CD4-positive, alpha-beta T cell treated with Interleukin-15 for 4 hours (primary cell): ENCODE measurements at regions not wholly inside any gene's neighbourhood (a gene's known extent, or its start where the extent isn't known, plus 50 kb on each side); places are given as distances from the start of the nearest gene placed in this dataset.

Experiments
- DNase-seq: peaks from one replicate; pipeline ENCODE4 v3.0.0-alpha.2; 2020; ENCODE audit warnings: low spot score

GRCh38 chr12:28879379-28879778 is 269.7 kb upstream of the FAR2 start:
- DNase-seq, result no peak

GRCh38 chr12:28882444-28882843 is 266.6 kb upstream of the FAR2 start:
- no peak for DNase-seq

DNA sequence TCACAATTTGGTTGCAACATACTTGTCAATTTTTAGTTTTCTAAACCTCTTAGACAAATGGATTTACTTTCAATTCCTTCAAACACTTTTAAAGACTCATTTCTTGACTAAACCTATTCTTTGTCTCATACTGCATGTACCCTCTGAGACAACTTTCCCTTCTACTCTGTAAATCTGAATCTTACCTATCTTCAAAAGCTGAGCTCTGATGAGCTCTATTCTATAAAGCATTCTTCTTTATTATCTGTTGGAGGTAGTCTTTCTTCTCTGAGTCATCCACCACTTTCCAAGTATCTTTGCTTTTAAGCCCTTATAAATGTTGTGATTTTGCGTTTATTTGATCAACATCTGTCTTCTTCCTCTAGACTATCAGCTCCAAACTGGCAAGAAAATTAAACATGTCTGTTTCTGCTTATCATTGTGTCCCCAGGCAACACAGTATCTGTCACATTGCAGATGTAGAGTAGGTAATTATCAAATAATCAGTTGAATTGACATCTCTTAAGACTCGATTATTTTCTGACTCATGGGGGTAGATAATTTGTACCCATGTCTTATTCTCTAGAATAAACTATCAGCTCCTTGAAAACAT is 265.6 kb upstream of the FAR2 start:
- DNase-seq, result no peak

- DNase-seq, result no peak
Observed at GRCh38 chr12:28884904-28885679, 264.0 kb upstream of the FAR2 start.

GRCh38 chr12:28885928-28886327 is 263.1 kb upstream of the FAR2 start:
- no peak for DNase-seq

- no peak for DNase-seq
Observed at GRCh38 chr12:28887461-28887990, 261.6 kb upstream of the FAR2 start.

DNA sequence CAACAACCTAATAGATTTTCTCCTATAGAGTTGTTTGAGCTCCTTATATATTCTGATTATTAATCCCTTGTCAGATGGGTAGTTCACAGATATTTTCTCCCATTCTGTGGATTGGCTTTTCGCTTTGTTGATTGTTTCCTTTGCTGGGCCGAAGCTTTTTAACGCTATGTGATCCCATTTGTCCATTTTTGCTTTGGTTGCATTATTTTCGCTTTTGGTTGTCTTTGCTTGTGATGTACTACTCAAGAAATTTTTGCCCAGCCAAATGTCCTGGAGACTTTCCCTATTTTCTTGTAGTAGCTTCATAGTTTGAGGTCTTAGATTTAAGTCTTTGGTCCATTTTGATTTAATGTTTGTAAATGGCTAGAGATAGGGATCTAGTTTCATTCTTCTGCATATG is 258.4 kb upstream of the FAR2 start:
- DNase-seq, result no peak

GRCh38 chr12:28891126-28891525 is 258.0 kb upstream of the FAR2 start:
- DNase-seq, result no peak

DNA sequence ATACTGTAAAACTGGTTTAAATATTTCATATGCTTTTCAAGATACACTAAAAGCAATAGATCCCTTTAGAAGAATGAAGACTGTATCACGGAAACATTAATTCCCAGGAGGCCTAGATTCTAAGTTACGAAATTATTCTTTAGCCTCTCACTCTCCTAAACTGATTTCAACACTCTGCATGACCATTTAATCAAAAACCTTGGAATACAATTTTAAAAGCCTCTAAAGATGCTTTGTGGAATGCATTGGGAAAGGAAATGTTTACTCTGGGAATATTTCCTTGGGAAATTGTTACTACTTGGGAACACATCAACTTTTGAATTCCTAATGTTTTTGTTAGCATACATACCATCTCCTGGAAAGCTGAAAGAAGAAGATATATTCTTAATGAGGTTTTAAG is 255.7 kb upstream of the FAR2 start:
- DNase-seq, result no peak

DNA sequence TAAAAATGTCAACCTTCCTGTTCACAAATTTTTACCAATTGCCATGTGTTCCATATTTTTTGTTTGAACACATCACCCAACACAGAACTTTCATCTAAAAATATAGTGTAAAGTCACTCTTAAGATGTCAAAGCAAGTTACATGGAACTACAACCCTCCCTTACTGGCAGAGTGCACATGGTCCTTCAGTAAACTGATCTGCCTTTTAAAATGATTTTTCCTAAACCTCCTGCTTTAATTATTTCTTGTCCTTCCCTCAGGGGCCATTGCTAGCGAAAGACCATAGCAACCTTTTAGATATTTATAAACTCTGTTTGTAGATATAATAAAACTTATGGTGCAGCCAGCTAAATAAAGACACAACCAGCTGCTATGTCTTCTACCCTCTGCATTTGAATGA is 255.2 kb upstream of the FAR2 start:
- no peak for DNase-seq

DNA sequence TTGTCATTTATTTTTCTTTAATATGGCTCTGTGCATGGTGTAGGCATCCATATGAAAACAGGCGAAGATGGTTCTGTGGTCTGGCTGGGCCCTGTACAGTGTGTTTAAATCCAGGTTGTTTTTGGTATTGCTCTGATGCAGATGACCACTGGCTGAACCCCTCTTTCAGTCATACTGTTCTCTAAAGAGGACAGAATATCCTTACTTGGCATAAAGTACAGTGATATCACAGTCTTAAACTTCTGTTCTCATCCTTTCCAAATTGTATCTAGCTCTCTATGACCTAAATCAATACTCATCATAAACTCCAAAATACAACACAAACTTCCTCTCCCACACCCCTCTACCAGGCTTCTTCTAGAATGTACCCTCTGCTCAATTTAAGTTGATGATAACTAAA is 252.7 kb upstream of the FAR2 start:
- DNase-seq, result no peak

- DNase-seq, result no peak
Observed at GRCh38 chr12:28898038-28898437, 251.0 kb upstream of the FAR2 start.

GRCh38 chr12:28899951-28900350 is 249.1 kb upstream of the FAR2 start:
- no peak for DNase-seq

- DNase-seq, result no peak
Observed at GRCh38 chr12:28905220-28905955, 243.7 kb upstream of the FAR2 start.

DNA sequence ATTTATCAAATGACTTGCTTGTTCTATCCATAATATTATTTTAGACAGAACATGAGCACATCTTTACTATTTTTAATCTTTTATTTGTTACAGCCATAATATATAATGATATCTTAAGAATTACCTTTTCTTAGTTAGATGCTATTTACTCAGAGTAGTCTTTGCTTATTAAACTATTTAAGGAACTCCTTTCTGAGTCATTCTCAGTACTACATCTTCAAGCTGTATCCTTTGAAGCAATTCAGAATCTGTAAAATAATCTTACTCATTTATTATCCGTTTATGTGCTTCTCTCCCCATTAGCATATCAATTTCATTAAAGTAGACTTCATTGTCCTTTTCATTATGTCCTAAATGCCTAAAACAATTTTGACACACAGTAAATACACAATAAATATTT is 240.4 kb upstream of the FAR2 start:
- no peak for DNase-seq

DNA sequence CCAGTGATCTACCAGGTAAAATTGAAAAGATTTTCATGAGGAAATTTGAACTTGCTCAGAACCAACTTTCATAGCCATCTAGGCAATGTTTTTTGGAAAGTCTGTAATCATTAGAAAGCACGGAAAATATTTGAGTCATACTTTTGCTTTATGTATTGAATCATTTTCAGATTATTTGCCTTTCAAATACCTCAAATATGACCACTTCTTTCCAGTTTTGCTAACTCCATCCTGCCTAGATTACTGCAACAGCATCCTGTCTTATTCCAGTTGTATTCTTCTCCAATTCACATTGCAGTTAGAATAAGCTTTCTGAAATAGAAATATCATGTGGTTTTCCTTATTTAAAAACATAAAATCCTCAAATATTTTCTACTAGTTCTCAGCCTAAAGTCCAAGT is 239.8 kb upstream of the FAR2 start:
- DNase-seq, result no peak

- no peak for DNase-seq
Observed at GRCh38 chr12:28925719-28926376, 223.2 kb upstream of the FAR2 start.

DNA sequence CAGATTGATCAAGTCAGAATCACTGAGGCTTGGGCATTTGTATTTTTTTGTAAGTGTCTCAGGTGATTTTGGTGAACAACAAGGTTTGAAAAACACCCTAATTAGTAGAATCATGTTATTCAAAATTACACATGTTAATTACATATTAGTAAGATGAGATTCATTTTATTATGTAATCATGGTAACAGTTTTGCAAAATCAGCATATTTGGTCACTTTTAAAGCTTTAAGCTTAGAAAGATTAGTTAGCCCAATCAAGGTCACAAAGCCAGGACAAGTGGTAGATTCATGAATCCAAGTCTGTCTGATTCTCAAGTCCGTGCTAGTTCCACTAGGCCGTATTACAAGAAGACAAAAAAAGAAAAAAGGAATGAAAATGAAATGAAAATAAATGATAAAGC is 218.4 kb upstream of the FAR2 start:
- DNase-seq, result no peak

DNA sequence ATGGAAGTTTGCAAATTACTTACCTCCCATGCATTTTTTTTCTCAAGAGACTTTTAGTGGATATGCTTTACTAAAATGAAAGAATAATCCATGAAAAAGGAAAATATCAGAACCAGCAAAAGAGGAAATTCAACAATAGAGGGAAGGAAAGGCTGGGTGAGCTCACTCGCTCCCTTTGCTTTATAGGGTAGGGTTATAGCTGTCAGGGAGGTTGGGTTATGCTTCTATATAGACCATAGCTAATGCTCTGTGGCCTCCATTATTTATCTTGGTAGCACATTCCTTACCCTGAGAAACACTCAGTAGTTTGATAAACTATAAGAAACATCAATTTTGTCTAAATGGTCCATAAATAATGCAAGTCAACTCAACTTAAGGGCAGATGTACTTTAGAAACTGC is 215.9 kb upstream of the FAR2 start:
- no peak for DNase-seq

- DNase-seq, result no peak
Observed at GRCh38 chr12:28933864-28934527, 215.1 kb upstream of the FAR2 start.

GRCh38 chr12:28936221-28936620 is 212.9 kb upstream of the FAR2 start:
- no peak for DNase-seq

DNA sequence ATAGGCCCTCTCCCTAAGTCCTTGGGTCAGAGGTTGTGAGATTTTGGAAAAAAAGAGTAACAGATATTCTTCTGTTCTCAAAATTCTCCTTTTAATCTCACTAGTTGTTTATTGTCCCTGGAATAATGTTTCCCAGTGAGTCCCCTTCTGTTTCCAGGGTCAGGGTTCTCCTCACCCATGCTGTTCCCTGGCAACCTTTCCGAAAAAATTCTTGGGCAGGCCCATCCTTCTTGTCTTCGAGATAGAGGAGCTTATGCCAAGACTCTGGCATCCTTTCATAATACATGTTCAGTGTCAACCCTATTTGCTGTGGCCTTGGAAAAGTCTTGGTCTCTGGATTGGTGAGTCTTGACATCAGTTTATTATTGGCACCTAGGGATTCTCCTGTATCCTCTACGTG is 212.4 kb upstream of the FAR2 start:
- no peak for DNase-seq
